IMR-90 (cell line): ENCODE measurements at regions not wholly inside any gene's neighbourhood (a gene's known extent, or its start where the extent isn't known, plus 50 kb on each side); places are given as distances from the start of the nearest gene placed in this dataset.

Experiments
- ATAC-seq: fragments of 200-7000 bp; cut with Tn5 transposase; 2 replicates; pipeline ENCODE4 v1.9.1; 2020; ENCODE audit warnings: low read depth, mild to moderate bottlenecking, moderate library complexity
- BruUV-seq: library from RNA; stranded (reverse); fragments of 400-500 nt; replicated peaks from 2 replicates; lab custom pipeline; 2021; lab: Mats Ljungman, UMichigan
- CTCF ChIA-PET: fragments of 300-600 bp; formaldehyde crosslinking; extraction: SDS; loops from one replicate; lab custom pipeline; 2021; ENCODE audit warnings: antibody characterized with exemption; lab: Yijun Ruan, JAX
- POLR2A ChIA-PET: fragments of 300-600 bp; sonication (Branson Sonifier 250); formaldehyde crosslinking; loops from one replicate; lab custom pipeline; 2022; ENCODE audit warnings: antibody characterized with exemption; ENCODE audit not compliant: unreplicated experiment; lab: Charles Lee
- DNase-seq: peaks from one replicate; pipeline ENCODE4 v3.0.0; 2013
- H2AFZ ChIP-seq: replicated peaks from 2 replicates; pipeline ENCODE3; 2013; ENCODE audit warnings: low read length, mild to moderate bottlenecking; ENCODE audit not compliant: poor library complexity
- H2AK5ac ChIP-seq: 2 replicates; pipeline ENCODE4 v1.6.1; 2013; ENCODE audit warnings: low read depth, low read length, inconsistent platforms
- H2AK9ac ChIP-seq: replicated peaks from 2 replicates; pipeline ENCODE3; 2013; ENCODE audit warnings: mild to moderate bottlenecking, low read depth, low read length, moderate library complexity; ENCODE audit not compliant: poor library complexity
- H2BK120ac ChIP-seq: 2 replicates; pipeline ENCODE4 v1.6.1; 2013; ENCODE audit warnings: low read depth, low read length, inconsistent platforms
- H2BK15ac ChIP-seq: 3 replicates; pipeline ENCODE4 v1.6.1; 2013; ENCODE audit warnings: low read depth, low read length, inconsistent platforms
- H2BK20ac ChIP-seq: 2 replicates; pipeline ENCODE4 v1.6.1; 2013; ENCODE audit warnings: low read depth, mild to moderate bottlenecking, inconsistent platforms, low read length, moderate library complexity
- H2BK5ac ChIP-seq: 2 replicates; pipeline ENCODE4 v1.6.1; 2013; ENCODE audit warnings: mild to moderate bottlenecking, low read depth, low read length, inconsistent platforms; ENCODE audit not compliant: poor library complexity, severe bottlenecking
- H3K14ac ChIP-seq: replicated peaks from 2 replicates; pipeline ENCODE4 v1.6.1; 2013; ENCODE audit warnings: low read depth, low read length, inconsistent platforms
- H3K18ac ChIP-seq: 2 replicates; pipeline ENCODE4 v1.6.1; 2013; ENCODE audit warnings: low read depth, low read length, control low read depth
- H3K23ac ChIP-seq: 2 replicates; pipeline ENCODE4 v1.6.1; 2013; ENCODE audit warnings: low read depth, low read length, inconsistent platforms
- H3K27ac ChIP-seq: 2 replicates; pipeline ENCODE4 v1.5.1; 2013; ENCODE audit warnings: mild to moderate bottlenecking, control low read depth, low read length; ENCODE audit not compliant: insufficient read depth
- H3K27me3 ChIP-seq: 2 replicates; pipeline ENCODE4 v1.6.1; 2013; ENCODE audit warnings: low read length; ENCODE audit not compliant: control insufficient read depth, insufficient read depth
- H3K36me3 ChIP-seq: 2 replicates; pipeline ENCODE4 v1.6.1; 2013; ENCODE audit warnings: low read length, mixed read lengths; ENCODE audit not compliant: control insufficient read depth, insufficient read depth
- H3K4ac ChIP-seq: 2 replicates; pipeline ENCODE4 v1.6.1; 2013; ENCODE audit warnings: low read depth, low read length, inconsistent platforms
- H3K4me1 ChIP-seq: 2 replicates; pipeline ENCODE4 v1.6.1; 2013; ENCODE audit warnings: low read length, mixed read lengths; ENCODE audit not compliant: control insufficient read depth, insufficient read depth
- H3K4me2 ChIP-seq: 2 replicates; pipeline ENCODE4 v1.6.1; 2013; ENCODE audit warnings: low read depth, mild to moderate bottlenecking, control low read depth, low read length, moderate library complexity
- H3K4me3 ChIP-seq: 2 replicates; pipeline ENCODE4 v1.5.1; 2013; ENCODE audit warnings: low read depth, mild to moderate bottlenecking, control low read depth, low read length, moderate library complexity; ENCODE audit not compliant: insufficient read depth
- H3K56ac ChIP-seq: 2 replicates; pipeline ENCODE4 v1.6.1; 2013; ENCODE audit warnings: low read length, inconsistent platforms; ENCODE audit not compliant: insufficient read depth; ENCODE audit errors: extremely low read depth
- H3K79me1 ChIP-seq, 2 experiments: 2 replicates each; pipeline ENCODE4 v1.6.1; 2013; ENCODE audit warnings: low read length in 2 of 2, inconsistent platforms in 1 of 2, low read depth in 1 of 2
- H3K9ac ChIP-seq: 2 replicates; pipeline ENCODE4 v1.6.1; 2013; ENCODE audit warnings: low read depth, low read length, control low read depth
- H3K9me1 ChIP-seq: 2 replicates; pipeline ENCODE4 v1.6.1; 2013; ENCODE audit warnings: low read length, inconsistent platforms; ENCODE audit not compliant: insufficient read depth
- H3K9me3 ChIP-seq: 2 replicates; pipeline ENCODE4 v1.6.1; 2013; ENCODE audit warnings: low read length; ENCODE audit not compliant: control insufficient read depth, insufficient read depth
- H4K20me1 ChIP-seq: 2 replicates; pipeline ENCODE4 v1.6.1; 2013; ENCODE audit warnings: low read length, inconsistent platforms; ENCODE audit not compliant: insufficient read depth
- H4K5ac ChIP-seq: 2 replicates; pipeline ENCODE4 v1.6.1; 2013; ENCODE audit warnings: mild to moderate bottlenecking, low read depth, low read length, control low read depth
- H4K8ac ChIP-seq, 2 experiments: 2 replicates each; pipeline ENCODE4 v1.6.1; 2013; ENCODE audit warnings: low read depth in 2 of 2, low read length in 2 of 2, control low read depth in 1 of 2, inconsistent platforms in 1 of 2
- H4K91ac ChIP-seq: 2 replicates; pipeline ENCODE4 v1.6.1; 2013; ENCODE audit warnings: low read depth, low read length, inconsistent platforms; ENCODE audit not compliant: insufficient read depth
- CEBPB ChIP-seq: IDR thresholded peaks from 2 replicates; pipeline ENCODE4 v1.6.1; 2012; ENCODE audit warnings: low read depth, low read length, improper control_type of control experiment
- CTCF ChIP-seq: conservative IDR thresholded peaks from 2 replicates; pipeline ENCODE4 v1.5.1; 2012; ENCODE audit warnings: mild to moderate bottlenecking, low read depth, low read length, improper control_type of control experiment
- ELK1 ChIP-seq: fragments of 150-350 bp; IDR thresholded peaks from 2 replicates; pipeline ENCODE4 v1.6.1; 2016; ENCODE audit warnings: low read depth, mild to moderate bottlenecking, low read length, moderate library complexity, borderline replicate concordance
- MAFK ChIP-seq: IDR thresholded peaks from 2 replicates; pipeline ENCODE4 v1.6.1; 2012; ENCODE audit warnings: low read depth, low read length, improper control_type of control experiment
- MAZ ChIP-seq: IDR thresholded peaks from 2 replicates; pipeline ENCODE4 v1.6.1; 2012; ENCODE audit warnings: low read depth, mild to moderate bottlenecking, low read length, improper control_type of control experiment, moderate library complexity, borderline replicate concordance
- RAD21 ChIP-seq: IDR thresholded peaks from 2 replicates; pipeline ENCODE4 v1.6.1; 2012; ENCODE audit warnings: low read length, improper control_type of control experiment
- RCOR1 ChIP-seq: IDR thresholded peaks from 2 replicates; pipeline ENCODE4 v1.6.1; 2012; ENCODE audit warnings: mild to moderate bottlenecking, low read length, improper control_type of control experiment; ENCODE audit not compliant: insufficient replicate concordance
- WGBS, 2 experiments: methylation state at CpG; one replicate each; pipeline versions ENCODE4 v1.1.5 to v1.1.7; 2013; ENCODE audit warnings: missing lambda C conversion rate in 2 of 2; ENCODE audit not compliant: insufficient read length in 1 of 2; ENCODE audit errors: extremely low coverage in 2 of 2; 5-methylcytosine and 5-hydroxymethylcytosine counted together
- dilution Hi-C: fragments of 300-500 bp; cut with HindIII; formaldehyde crosslinking; loops from one replicate; pipeline ENCODE4 v1.14.3; 2018; ENCODE audit warnings: low sequenced_read_pairs; ENCODE audit not compliant: unreplicated experiment
- in situ Hi-C: fragments of 300-500 bp; cut with MboI; formaldehyde crosslinking; loops from 3 replicates; pipeline ENCODE4 v1.14.3; 2019; ENCODE audit warnings: low sequenced_read_pairs, inconsistent platforms, mixed read lengths
- intact Hi-C: fragments of 100-400 bp; cut with micrococcal nuclease; formaldehyde crosslinking; loops from 2 replicates; pipeline ENCODE4 v1.10.0; 2022
- TF ChIP-seq, protein P1 (sequence below): fragments of 150-350 bp; IDR thresholded peaks from 2 replicates; pipeline ENCODE4 v1.6.1; 2017; ENCODE audit warnings: mild to moderate bottlenecking, antibody characterized with exemption, low read length, low read depth

- TF ChIP-seq ELK1 (no peak), CTCF (no peak), RCOR1 (no peak), CEBPB (no peak), MAFK (no peak), MAZ (no peak), RAD21 (no peak)
- TF ChIP-seq, protein P1, sequence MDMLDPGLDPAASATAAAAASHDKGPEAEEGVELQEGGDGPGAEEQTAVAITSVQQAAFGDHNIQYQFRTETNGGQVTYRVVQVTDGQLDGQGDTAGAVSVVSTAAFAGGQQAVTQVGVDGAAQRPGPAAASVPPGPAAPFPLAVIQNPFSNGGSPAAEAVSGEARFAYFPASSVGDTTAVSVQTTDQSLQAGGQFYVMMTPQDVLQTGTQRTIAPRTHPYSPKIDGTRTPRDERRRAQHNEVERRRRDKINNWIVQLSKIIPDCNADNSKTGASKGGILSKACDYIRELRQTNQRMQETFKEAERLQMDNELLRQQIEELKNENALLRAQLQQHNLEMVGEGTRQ, result no peak
- intact Hi-C loops (no loop called here), in situ Hi-C loops (no loop called here), dilution Hi-C loops (no loop called here)
- no peak overlapping the region for H2AK5ac ChIP-seq
- no peaks in the 10 kb centered on the region for H3K36me3 ChIP-seq
- no peak for ATAC-seq
- no peak overlapping the region for H4K91ac ChIP-seq
- no peak overlapping the region for H3K27ac ChIP-seq
- no peaks in the 10 kb centered on the region for H3K27me3 ChIP-seq
- H3K4ac ChIP-seq, result no peak overlapping the region
- no peak overlapping the region for H4K8ac ChIP-seq
- no peak overlapping the region for H4K5ac ChIP-seq
- H2BK15ac ChIP-seq, result no peak overlapping the region
- H4K20me1 ChIP-seq, result no peaks in the 10 kb centered on the region
- no peak overlapping the region for H3K14ac ChIP-seq
- no peak overlapping the region for H2AFZ ChIP-seq
- ChIA-PET POLR2A (no interaction called here), CTCF (no interaction called here)
- BruUV-seq, result no TSS peak
- no peaks in the 10 kb centered on the region for H3K9me3 ChIP-seq
- no peaks in the 10 kb centered on the region for H3K79me1 ChIP-seq
- H3K23ac ChIP-seq, result no peak overlapping the region
- WGBS, 2 experiments, result 8% methylated on average over 2 of the region's 7 CpGs; no CpG with 5 or more reads in 1 of the 2 experiments
- H2BK20ac ChIP-seq, result no peak overlapping the region
- no peak for DNase-seq
- no peak overlapping the region for H3K4me2 ChIP-seq
- no peak overlapping the region for H2BK5ac ChIP-seq
- no peak overlapping the region for H3K18ac ChIP-seq
- H3K4me3 ChIP-seq, result no peak overlapping the region
- H3K9ac ChIP-seq, result no peak overlapping the region
- peaks cover 3% of the 10 kb centered on the region; the same call in 1 of the 2 replicates for H3K4me1 ChIP-seq
- no peak overlapping the region for H3K56ac ChIP-seq
- no peaks in the 10 kb centered on the region for H3K9me1 ChIP-seq
- H2BK120ac ChIP-seq, result no peak overlapping the region
- no peak overlapping the region for H2AK9ac ChIP-seq
These were observed 459.5 kb upstream of the CXADR start for GRCh38 chr21:17053321-17053720.
